ENCODE measurements at regions not wholly inside any gene's neighbourhood (a gene's known extent, or its start where the extent isn't known, plus 50 kb on each side); places are given as distances from the start of the nearest gene placed in this dataset.

DNA sequence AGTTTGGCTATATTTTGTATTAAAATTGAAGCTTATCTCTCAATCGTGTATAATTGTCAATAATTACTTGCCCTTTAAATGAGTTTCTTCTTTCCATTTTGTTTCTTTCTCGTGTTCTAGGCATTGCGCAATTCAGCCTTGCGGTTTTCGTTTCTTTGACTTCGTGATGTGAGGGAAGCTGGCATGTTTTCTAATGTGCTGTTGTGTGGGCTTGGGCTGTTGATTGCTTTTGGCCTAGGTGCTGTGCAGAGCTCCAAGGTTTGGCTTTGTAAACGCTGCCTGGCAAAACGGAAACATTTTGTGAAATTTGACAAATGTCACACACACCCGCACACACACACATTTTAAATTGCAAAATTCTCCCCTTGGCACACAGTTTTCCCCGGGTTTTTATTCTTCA, 242.6 kb upstream of the TCF4 start:
- DNase-seq (ENCODE audit: low spot score in 2 of 2, unreplicated experiment in 2 of 2): no peak
- Mint-ChIP-seq H3K27me3 (ENCODE audit: low read depth) (no peaks in the 10 kb centered on the region), H3K9me3 (peaks cover 22% of the 10 kb centered on the region), H3K4me1 (no peaks in the 10 kb centered on the region), H3K4me3 (no peak overlapping the region), H3K27ac (no peak overlapping the region), H3K36me3 (peaks cover 2% of the 10 kb centered on the region)
- TF ChIP-seq, protein P1, sequence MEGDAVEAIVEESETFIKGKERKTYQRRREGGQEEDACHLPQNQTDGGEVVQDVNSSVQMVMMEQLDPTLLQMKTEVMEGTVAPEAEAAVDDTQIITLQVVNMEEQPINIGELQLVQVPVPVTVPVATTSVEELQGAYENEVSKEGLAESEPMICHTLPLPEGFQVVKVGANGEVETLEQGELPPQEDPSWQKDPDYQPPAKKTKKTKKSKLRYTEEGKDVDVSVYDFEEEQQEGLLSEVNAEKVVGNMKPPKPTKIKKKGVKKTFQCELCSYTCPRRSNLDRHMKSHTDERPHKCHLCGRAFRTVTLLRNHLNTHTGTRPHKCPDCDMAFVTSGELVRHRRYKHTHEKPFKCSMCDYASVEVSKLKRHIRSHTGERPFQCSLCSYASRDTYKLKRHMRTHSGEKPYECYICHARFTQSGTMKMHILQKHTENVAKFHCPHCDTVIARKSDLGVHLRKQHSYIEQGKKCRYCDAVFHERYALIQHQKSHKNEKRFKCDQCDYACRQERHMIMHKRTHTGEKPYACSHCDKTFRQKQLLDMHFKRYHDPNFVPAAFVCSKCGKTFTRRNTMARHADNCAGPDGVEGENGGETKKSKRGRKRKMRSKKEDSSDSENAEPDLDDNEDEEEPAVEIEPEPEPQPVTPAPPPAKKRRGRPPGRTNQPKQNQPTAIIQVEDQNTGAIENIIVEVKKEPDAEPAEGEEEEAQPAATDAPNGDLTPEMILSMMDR (IDR thresholded peaks at IDR 0.05; ENCODE audit: unreplicated experiment): no peak

DNA sequence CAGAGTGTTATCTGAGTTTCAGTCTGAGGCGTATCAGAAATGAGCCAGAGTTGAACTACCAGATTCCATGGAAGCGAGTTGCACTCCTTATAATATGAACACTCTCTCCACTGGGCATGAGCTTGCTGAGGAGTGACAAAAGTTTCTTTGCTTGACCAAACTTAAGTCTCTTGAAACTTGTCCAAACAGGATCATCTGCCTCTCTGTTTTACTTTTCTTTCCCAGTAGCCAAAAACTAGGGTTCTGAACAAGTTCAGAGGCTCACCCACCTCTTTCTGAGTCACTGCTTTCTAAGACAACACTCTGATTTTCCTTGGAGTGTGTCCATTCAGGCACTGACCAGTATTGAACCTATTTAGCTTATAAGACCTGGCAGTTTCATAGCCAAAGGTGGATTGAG, 233.2 kb upstream of the TCF4 start:
- no peak for DNase-seq (ENCODE audit: low spot score in 2 of 2, unreplicated experiment in 2 of 2)
- no peaks in the 10 kb centered on the region for H3K36me3 Mint-ChIP-seq
- peaks cover 13% of the 10 kb centered on the region for H3K9me3 Mint-ChIP-seq
- no peaks in the 10 kb centered on the region for H3K27me3 Mint-ChIP-seq (ENCODE audit: low read depth)
- H3K4me3 Mint-ChIP-seq: no peak overlapping the region
- H3K4me1 Mint-ChIP-seq: peaks cover 18% of the 10 kb centered on the region
- TF ChIP-seq, protein P1 (IDR thresholded peaks at IDR 0.05; ENCODE audit: unreplicated experiment): no peak
- H3K27ac Mint-ChIP-seq: peak overlapping the region; percentile 72

DNA sequence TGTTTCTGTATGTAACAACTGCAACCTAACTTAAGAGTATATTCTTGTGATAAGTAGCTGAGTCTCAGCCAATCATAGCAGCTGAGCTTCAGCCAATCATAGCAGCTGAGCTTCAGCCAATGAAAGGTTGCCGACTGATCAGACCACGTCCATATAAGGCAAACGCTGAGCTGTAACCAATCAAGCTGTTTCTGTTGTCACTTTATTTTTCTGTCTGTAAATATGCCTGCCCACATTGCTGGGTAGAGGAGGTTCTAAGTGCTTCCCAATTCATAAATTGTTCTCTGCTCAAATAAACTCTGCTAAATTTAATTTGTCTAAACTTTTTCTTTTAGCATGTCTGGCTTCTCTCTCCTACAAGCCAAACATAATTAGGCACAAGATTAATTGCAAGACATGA, 231.5 kb upstream of the TCF4 start:
- Mint-ChIP-seq H3K36me3 (no peaks in the 10 kb centered on the region), H3K4me3 (no peak overlapping the region), H3K27ac (no peak overlapping the region), H3K4me1 (peaks cover 25% of the 10 kb centered on the region), H3K27me3 (ENCODE audit: low read depth) (no peaks in the 10 kb centered on the region), H3K9me3 (peaks cover 5% of the 10 kb centered on the region)
- DNase-seq (ENCODE audit: low spot score in 2 of 2, unreplicated experiment in 2 of 2): no peak
- TF ChIP-seq, protein P1 (IDR thresholded peaks at IDR 0.05; ENCODE audit: unreplicated experiment): no peak

DNA sequence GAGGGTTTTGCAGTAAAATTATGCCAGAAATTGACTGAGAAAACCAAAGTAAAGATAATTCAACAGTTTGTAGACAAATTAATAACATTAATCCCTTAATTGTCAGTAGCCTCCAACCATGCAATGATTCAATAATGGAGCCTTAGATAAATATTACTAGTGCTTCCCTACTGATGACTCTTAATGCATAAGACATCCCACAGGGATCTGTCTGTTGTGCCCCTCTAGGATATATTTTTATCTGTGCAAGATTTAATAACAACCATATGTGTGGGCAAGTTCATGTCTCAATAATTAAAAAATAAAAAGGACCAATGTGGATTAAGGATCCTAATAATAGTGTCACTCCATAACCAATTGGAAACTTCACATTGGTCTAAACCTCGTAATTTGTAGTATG, 230.3 kb upstream of the TCF4 start:
- H3K27ac Mint-ChIP-seq: no peak overlapping the region
- peaks cover 5% of the 10 kb centered on the region for H3K9me3 Mint-ChIP-seq
- no peak for DNase-seq (ENCODE audit: low spot score in 2 of 2, unreplicated experiment in 2 of 2)
- H3K27me3 Mint-ChIP-seq (ENCODE audit: low read depth): no peaks in the 10 kb centered on the region
- H3K4me3 Mint-ChIP-seq: no peak overlapping the region
- H3K4me1 Mint-ChIP-seq: peaks cover 25% of the 10 kb centered on the region
- H3K36me3 Mint-ChIP-seq: no peaks in the 10 kb centered on the region
- TF ChIP-seq, protein P1 (IDR thresholded peaks at IDR 0.05; ENCODE audit: unreplicated experiment): no peak

DNA sequence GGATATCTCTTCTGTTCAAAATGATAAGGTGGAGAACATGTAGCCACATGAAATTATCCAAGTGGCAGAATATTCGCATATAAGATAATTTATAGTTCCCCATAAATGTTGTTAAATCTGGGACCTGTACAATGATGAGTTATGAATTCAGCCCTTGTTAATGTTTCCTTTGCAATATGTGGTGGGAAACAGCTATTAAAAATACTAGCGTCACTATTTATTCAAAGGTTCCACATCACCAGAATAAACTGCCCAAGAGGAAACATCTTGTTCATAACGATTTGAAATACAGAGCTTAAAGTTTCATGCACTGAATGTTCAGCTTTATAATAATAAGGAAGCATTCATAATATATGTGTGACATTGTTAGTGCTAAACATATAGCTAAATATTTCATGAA, 223.9 kb upstream of the TCF4 start:
- H3K27ac Mint-ChIP-seq: no peak overlapping the region
- H3K36me3 Mint-ChIP-seq: no peaks in the 10 kb centered on the region
- H3K4me3 Mint-ChIP-seq: no peak overlapping the region
- TF ChIP-seq, protein P1 (IDR thresholded peaks at IDR 0.05; ENCODE audit: unreplicated experiment): no peak
- no peaks in the 10 kb centered on the region for H3K9me3 Mint-ChIP-seq
- peaks cover 22% of the 10 kb centered on the region for H3K4me1 Mint-ChIP-seq
- no peaks in the 10 kb centered on the region for H3K27me3 Mint-ChIP-seq (ENCODE audit: low read depth)
- no peak for DNase-seq (ENCODE audit: low spot score in 2 of 2, unreplicated experiment in 2 of 2)

DNA sequence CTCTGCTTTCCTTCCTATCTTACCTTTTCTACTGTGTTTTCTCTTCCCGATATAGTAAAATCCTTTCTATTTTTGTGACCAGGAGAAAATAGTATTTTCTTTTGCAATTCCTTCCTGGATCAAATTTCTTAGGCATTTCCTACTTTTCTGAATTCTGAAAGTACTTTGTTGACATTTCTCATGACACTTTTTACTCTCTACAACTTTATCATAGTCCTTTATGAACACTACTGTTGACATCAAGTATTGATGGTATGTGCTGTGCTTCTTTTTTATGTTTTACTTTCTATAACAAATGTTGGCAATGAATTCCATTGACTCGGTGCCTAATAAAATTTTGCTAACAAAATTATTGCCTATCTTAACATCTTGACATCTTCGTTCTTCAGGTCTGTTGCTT, 217.7 kb upstream of the TCF4 start:
- Mint-ChIP-seq H3K27me3 (ENCODE audit: low read depth) (no peaks in the 10 kb centered on the region), H3K36me3 (peaks cover 12% of the 10 kb centered on the region), H3K9me3 (peaks cover 26% of the 10 kb centered on the region), H3K4me3 (no peak overlapping the region), H3K27ac (no peak overlapping the region), H3K4me1 (peaks cover 7% of the 10 kb centered on the region)
- TF ChIP-seq, protein P1 (IDR thresholded peaks at IDR 0.05; ENCODE audit: unreplicated experiment): no peak
- no peak for DNase-seq (ENCODE audit: low spot score in 2 of 2, unreplicated experiment in 2 of 2)
